Neuronal stem cell (in vitro differentiated cells): ENCODE measurements at regions not wholly inside any gene's neighbourhood (a gene's known extent, or its start where the extent isn't known, plus 50 kb on each side); places are given as distances from the start of the nearest gene placed in this dataset.

Source experiments
- DNase-seq: peaks from one replicate; pipeline ENCODE4 v3.0.0-alpha.2; 2013; ENCODE audit warnings: low spot score
- H2AFZ ChIP-seq: one replicate; pipeline ENCODE4 v1.6.1; 2013; ENCODE audit warnings: mild to moderate bottlenecking, low read length, inconsistent platforms
- H2AK5ac ChIP-seq: 2 replicates; pipeline ENCODE4 v1.6.1; 2013; ENCODE audit warnings: low read depth, mild to moderate bottlenecking, inconsistent platforms, low read length, moderate library complexity, mixed read lengths
- H2BK120ac ChIP-seq: 2 replicates; pipeline ENCODE4 v1.6.1; 2013; ENCODE audit warnings: low read depth, mild to moderate bottlenecking, inconsistent platforms, low read length, moderate library complexity, mixed read lengths
- H2BK12ac ChIP-seq: one replicate; pipeline ENCODE4 v1.6.1; 2013; ENCODE audit warnings: low read length, inconsistent platforms
- H2BK15ac ChIP-seq: 2 replicates; pipeline ENCODE4 v1.6.1; 2013; ENCODE audit warnings: mild to moderate bottlenecking, low read length, inconsistent platforms, mixed read lengths
- H2BK5ac ChIP-seq: one replicate; pipeline ENCODE4 v1.6.1; 2013; ENCODE audit warnings: inconsistent platforms, mild to moderate bottlenecking, low read length, moderate library complexity
- H3K14ac ChIP-seq: one replicate; pipeline ENCODE4 v1.6.1; 2013; ENCODE audit warnings: low read length, inconsistent platforms
- H3K18ac ChIP-seq: 2 replicates; pipeline ENCODE4 v1.6.1; 2013; ENCODE audit warnings: low read length, inconsistent platforms
- H3K23ac ChIP-seq: 2 replicates; pipeline ENCODE4 v1.6.1; 2013; ENCODE audit warnings: low read depth, mild to moderate bottlenecking, mixed read lengths, low read length, inconsistent platforms; ENCODE audit not compliant: poor library complexity
- H3K27ac ChIP-seq: replicated peaks from 3 replicates; pipeline ENCODE4 v1.5.1; 2013; ENCODE audit warnings: low read length, inconsistent platforms
- H3K27me3 ChIP-seq, 3 experiments: 2 replicates each; pipeline ENCODE4 v1.6.1; 2013; ENCODE audit warnings: low read length in 3 of 3, mild to moderate bottlenecking in 2 of 3, inconsistent platforms in 1 of 3, low read depth in 1 of 3, mixed read lengths in 1 of 3, moderate library complexity in 1 of 3; ENCODE audit not compliant: control insufficient read depth in 3 of 3, insufficient read depth in 3 of 3
- H3K36me3 ChIP-seq, 2 donors: replicated peaks in 1 of 2; 2 replicates each; pipeline ENCODE4 v1.6.1; 2013; ENCODE audit warnings: low read length in 2 of 2; ENCODE audit not compliant: control insufficient read depth in 2 of 2, insufficient read depth in 2 of 2
- H3K4ac ChIP-seq: 2 replicates; pipeline ENCODE4 v1.6.1; 2013; ENCODE audit warnings: inconsistent platforms, mild to moderate bottlenecking, low read length, moderate library complexity
- H3K4me1 ChIP-seq, 2 donors: 1 replicate in 1 of 2; 2 replicates in 1 of 2; pipeline ENCODE4 v1.6.1; 2013; ENCODE audit warnings: low read length in 2 of 2, low read depth in 1 of 2; ENCODE audit not compliant: control insufficient read depth in 2 of 2, insufficient read depth in 1 of 2
- H3K4me2 ChIP-seq: one replicate; pipeline ENCODE4 v1.6.1; 2013; ENCODE audit warnings: mild to moderate bottlenecking, low read length, inconsistent platforms; ENCODE audit not compliant: insufficient read depth, poor library complexity, severe bottlenecking
- H3K4me3 ChIP-seq, 2 donors: 2 replicates each; pipeline ENCODE4 v1.5.1; 2013; ENCODE audit warnings: low read length in 2 of 2, mild to moderate bottlenecking in 2 of 2, inconsistent platforms in 1 of 2, moderate library complexity in 1 of 2
- H3K79me1 ChIP-seq: one replicate; pipeline ENCODE4 v1.6.1; 2013; ENCODE audit warnings: low read depth, mild to moderate bottlenecking, inconsistent platforms, low read length, moderate library complexity
- H3K9ac ChIP-seq: one replicate; pipeline ENCODE4 v1.6.1; 2013; ENCODE audit warnings: mild to moderate bottlenecking, low read depth, low read length, inconsistent platforms; ENCODE audit not compliant: poor library complexity
- H3K9me3 ChIP-seq, 2 donors: replicated peaks in 1 of 2; 2 replicates each; pipeline versions ENCODE3 to v1.6.1; 2013; ENCODE audit warnings: low read length in 2 of 2, mild to moderate bottlenecking in 2 of 2, inconsistent platforms in 1 of 2, low read depth in 1 of 2, mixed read lengths in 1 of 2, moderate library complexity in 1 of 2; ENCODE audit not compliant: control insufficient read depth in 2 of 2, insufficient read depth in 1 of 2
- H4K8ac ChIP-seq: one replicate; pipeline ENCODE4 v1.6.1; 2013; ENCODE audit warnings: low read depth, mild to moderate bottlenecking, inconsistent platforms, low read length, moderate library complexity
- H4K91ac ChIP-seq: one replicate; pipeline ENCODE4 v1.6.1; 2013; ENCODE audit warnings: low read length, low read depth, mild to moderate bottlenecking, inconsistent platforms; ENCODE audit not compliant: poor library complexity
- WGBS, 2 donors: extraction: QIAGEN DNeasy Blood & Tissue Kit; methylation state at CpG; one replicate each; pipeline ENCODE4 v1.1.7; 2013; ENCODE audit warnings: missing lambda C conversion rate in 2 of 2, mixed read lengths in 1 of 2; ENCODE audit not compliant: insufficient read length in 2 of 2, insufficient replicate concordance in 1 of 2; ENCODE audit errors: extremely low coverage in 2 of 2; 5-methylcytosine and 5-hydroxymethylcytosine counted together

GRCh38 chr17:74119965-74120364 lies 83.5 kb upstream of the RPL38 start:
- H4K91ac ChIP-seq, result no peak overlapping the region
- H2BK120ac ChIP-seq, result no peak overlapping the region
- no peak overlapping the region for H4K8ac ChIP-seq
- H2AFZ ChIP-seq, result no peak overlapping the region
- no peak overlapping the region for H3K27ac ChIP-seq
- H2BK15ac ChIP-seq, result peak overlapping the region; percentile 13
- H3K23ac ChIP-seq, result no peak overlapping the region
- H3K4me1 ChIP-seq, result peaks cover 2 to 18% of the 10 kb centered on the region in 2 donors
- no peaks in the 10 kb centered on the region for H3K36me3 ChIP-seq
- no peak overlapping the region for H3K4me2 ChIP-seq
- no peak overlapping the region for H3K9ac ChIP-seq
- H3K27me3 ChIP-seq, result peaks cover 0 to 53% (median 2%) of the 10 kb centered on the region in 3 experiments
- no peak overlapping the region for H2BK12ac ChIP-seq
- H2AK5ac ChIP-seq, result peak overlapping the region; percentile 9
- DNase-seq, result no peak
- no peak overlapping the region for H3K14ac ChIP-seq
- no CpG with 5 or more reads among the region's 4 CpGs for WGBS, 2 donors
- peak overlapping the region; percentile 24 for H3K18ac ChIP-seq
- no peaks in the 10 kb centered on the region for H3K9me3 ChIP-seq
- H3K4ac ChIP-seq, result no peak overlapping the region
- no peak overlapping the region for H3K4me3 ChIP-seq
- no peaks in the 10 kb centered on the region for H3K79me1 ChIP-seq
- H2BK5ac ChIP-seq, result peak overlapping the region; percentile 55

GRCh38 chr17:74123350-74123749 lies 80.1 kb upstream of the RPL38 start:
- Histone ChIP-seq H3K14ac (no peak overlapping the region), H2AFZ (peak overlapping the region; percentile 0), H4K91ac (no peak overlapping the region), H3K79me1 (no peaks in the 10 kb centered on the region), H3K23ac (no peak overlapping the region), H3K27me3 (peaks cover 0 to 19% (median 0%) of the 10 kb centered on the region in 3 experiments), H3K36me3 (no peaks in the 10 kb centered on the region), H3K4me1 (peaks cover 0 to 3% of the 10 kb centered on the region in 2 donors), H2BK12ac (no peak overlapping the region), H3K9me3 (no peaks in the 10 kb centered on the region), H4K8ac (no peak overlapping the region), H2BK120ac (no peak overlapping the region), H2BK15ac (no peak overlapping the region), H3K4ac (no peak overlapping the region), H2AK5ac (no peak overlapping the region), H3K18ac (no peak overlapping the region), H3K4me3 (no peak overlapping the region), H3K4me2 (no peak overlapping the region), H3K27ac (no peak overlapping the region), H3K9ac (no peak overlapping the region), H2BK5ac (no peak overlapping the region)
- no peak for DNase-seq

DNA sequence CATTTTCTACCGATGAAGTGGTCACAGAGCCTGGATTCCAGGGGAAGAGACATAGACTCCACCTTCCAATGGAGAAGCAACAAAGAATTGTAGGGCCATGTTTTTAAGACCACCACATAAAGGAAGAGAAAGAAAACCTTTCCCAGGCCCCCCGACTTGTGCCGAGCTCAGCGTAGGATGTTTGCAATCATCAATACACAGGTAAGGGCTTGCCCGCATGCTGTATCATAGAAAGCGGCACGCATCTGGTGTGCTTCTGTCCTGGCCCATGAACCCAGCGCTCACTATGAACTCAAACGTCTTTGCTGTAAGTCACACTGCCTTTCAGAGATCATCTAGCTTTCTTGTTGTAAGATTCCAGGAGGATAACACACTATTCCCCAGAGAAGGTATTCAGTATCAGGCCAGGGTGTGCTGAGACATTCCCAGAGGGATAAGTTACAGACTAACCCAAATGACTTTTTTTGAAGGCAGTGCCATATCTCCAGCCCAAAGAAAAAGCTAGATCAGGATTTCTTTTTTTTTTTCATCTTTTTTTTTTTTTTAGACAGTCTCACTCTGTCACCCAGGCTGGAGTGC lies 79.5 kb upstream of the RPL38 start:
- Histone ChIP-seq H2BK15ac (no peak overlapping the region), H3K4me3 (no peak overlapping the region), H3K36me3 (no peaks in the 10 kb centered on the region), H3K9me3 (no peaks in the 10 kb centered on the region), H3K4me2 (no peak overlapping the region), H2BK5ac (no peak overlapping the region), H3K23ac (no peak overlapping the region), H4K91ac (no peak overlapping the region), H2BK12ac (no peak overlapping the region), H4K8ac (no peak overlapping the region), H3K9ac (no peak overlapping the region), H2AK5ac (no peak overlapping the region), H3K14ac (no peak overlapping the region), H3K79me1 (no peaks in the 10 kb centered on the region), H3K27ac (no peak overlapping the region), H2AFZ (no peak overlapping the region), H3K4me1 (peaks cover 0 to 7% of the 10 kb centered on the region in 2 donors), H2BK120ac (no peak overlapping the region), H3K4ac (no peak overlapping the region), H3K18ac (no peak overlapping the region), H3K27me3 (peaks cover 0 to 13% (median 0%) of the 10 kb centered on the region in 3 experiments)
- no peak for DNase-seq
- no CpG with 5 or more reads among the region's 9 CpGs for WGBS, 2 donors

DNA sequence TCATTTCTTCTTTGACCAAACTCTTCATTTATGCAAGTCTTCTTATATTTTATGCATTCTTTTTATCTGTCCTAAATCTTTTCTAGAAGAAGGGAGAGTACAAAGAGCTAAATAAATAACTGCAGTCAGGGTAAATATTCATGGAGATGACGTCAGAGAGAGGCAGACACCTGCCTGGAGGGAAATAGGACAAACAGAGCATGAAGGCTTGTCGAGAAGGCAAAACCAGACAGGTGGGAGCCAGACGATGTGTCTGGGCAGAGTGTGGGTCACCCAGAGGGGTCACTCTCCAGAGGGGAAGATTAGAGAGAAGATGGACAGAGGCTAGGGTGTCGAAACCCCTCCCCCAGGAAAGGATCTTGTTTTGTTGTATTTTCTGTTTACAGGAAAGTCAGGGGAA lies 78.3 kb upstream of the RPL38 start:
- Histone ChIP-seq H2BK120ac (no peak overlapping the region), H3K18ac (no peak overlapping the region), H2AK5ac (no peak overlapping the region), H3K36me3 (no peaks in the 10 kb centered on the region), H3K9ac (no peak overlapping the region), H3K14ac (no peak overlapping the region), H3K9me3 (no peaks in the 10 kb centered on the region), H2BK15ac (no peak overlapping the region), H3K23ac (no peak overlapping the region), H3K4me1 (peaks cover 0 to 7% of the 10 kb centered on the region in 2 donors), H4K91ac (no peak overlapping the region), H3K4me2 (no peak overlapping the region), H2BK5ac (no peak overlapping the region), H3K4ac (no peak overlapping the region), H4K8ac (no peak overlapping the region), H2BK12ac (no peak overlapping the region), H2AFZ (no peak overlapping the region), H3K79me1 (no peaks in the 10 kb centered on the region), H3K4me3 (no peak overlapping the region), H3K27ac (no peak overlapping the region), H3K27me3 (peaks cover 0 to 3% (median 0%) of the 10 kb centered on the region in 3 experiments)
- DNase-seq, result no peak
- WGBS, 2 donors, result no CpG with 5 or more reads among the region's 4 CpGs
